NCI-H2196 (cell line): ENCODE measurements at regions not wholly inside any gene's neighbourhood (a gene's known extent, or its start where the extent isn't known, plus 50 kb on each side); places are given as distances from the start of the nearest gene placed in this dataset.
A peak's percentile ranks its signal among the peaks of the same experiment; 100 is the strongest.
"Not testable (repeated sequence)": the region's sequence is repeated elsewhere in the genome, so short reads cannot be mapped to it uniquely, and the experiment has no call there.

Experiments used
- DNase-seq: peaks from one replicate; lab custom pipeline; 2025; ENCODE audit not compliant: unreplicated experiment; lab: John Stamatoyannopoulos, UW

GRCh38 chrX:75673468-75673867, 111.6 kb downstream of the MAGEE2 start:
- DNase-seq = no peak

DNA sequence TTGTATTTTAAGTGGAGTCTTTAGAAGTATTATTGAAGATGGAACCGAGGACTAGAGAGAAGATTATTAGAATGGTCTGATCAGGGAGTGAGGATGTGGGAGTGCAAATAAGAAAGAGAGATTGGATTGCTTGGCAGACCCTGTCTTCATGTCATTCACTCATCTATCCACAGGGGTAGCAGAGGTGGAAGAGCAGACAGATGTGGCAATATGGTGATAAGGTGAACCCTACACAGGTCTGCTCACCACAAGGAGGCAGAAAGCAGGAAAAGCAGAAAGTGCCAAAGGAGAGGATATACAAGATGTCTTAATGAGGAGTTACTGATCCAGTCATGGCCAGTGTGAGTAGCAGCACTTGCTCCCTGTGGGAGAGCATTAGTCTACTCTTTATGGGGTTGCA, 129.4 kb downstream of the MAGEE2 start:
- DNase-seq = no peak

DNA sequence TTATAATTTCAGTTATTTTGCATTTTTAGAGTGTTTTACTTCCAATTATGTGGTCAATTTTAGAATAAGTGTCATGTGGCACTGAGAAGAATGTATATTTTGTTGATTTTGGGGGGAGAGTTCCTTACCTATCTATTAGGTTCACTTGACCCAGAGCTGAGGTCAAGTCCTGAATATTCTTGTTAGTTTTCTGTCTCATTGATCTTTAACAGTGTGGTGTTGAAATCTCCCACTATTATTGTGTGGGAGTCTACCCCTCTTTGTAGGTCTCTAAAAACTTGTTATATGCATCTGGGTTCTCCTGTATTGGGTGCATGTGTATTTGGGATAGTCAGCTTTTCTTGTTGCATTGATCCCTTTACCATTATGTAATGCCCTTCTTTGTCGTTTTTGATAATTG, 127.0 kb upstream of the ZDHHC15 start:
- no peak for DNase-seq

DNA sequence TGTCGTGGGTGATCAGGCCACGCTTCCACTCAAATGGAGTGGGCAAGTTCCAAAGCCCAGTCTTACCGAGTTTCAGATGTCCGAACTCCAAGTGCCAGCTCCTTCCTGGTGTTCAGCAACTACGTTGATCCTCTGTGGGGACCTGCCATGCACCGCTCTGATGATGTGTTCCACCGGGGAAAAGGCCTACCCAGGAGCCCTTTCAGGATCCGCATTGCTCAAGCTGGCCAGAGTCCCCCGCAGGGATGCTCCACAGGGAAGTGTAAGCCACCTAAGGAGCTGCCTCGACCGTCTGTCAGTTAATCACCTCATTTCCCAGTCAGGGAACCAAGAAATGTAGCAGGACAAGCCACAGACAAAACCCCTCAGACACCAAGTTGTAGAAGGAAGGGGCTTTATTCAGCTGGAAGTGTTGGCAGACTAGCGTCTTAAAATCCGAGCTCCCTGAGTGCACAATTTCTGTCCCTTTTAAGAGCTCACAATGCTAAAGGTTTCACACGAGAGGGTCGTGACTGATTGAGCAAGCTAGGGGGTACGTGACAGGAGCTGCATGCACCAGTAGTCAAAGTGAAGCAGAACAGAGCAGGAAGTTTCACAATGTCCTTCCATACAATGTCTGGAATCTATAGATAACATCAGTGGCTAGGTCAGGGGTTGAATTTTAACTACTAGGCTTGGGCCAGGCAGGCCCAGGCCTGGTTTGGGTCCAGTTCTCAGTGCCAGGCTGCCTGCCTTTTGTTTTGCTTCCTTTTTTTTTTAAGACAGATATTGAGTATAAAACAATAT, 126.2 kb upstream of the ZDHHC15 start:
- no peak for DNase-seq

GRCh38 chrX:75642811-75643361, 120.0 kb upstream of the ZDHHC15 start:
- DNase-seq = no peak

GRCh38 chrX:75638332-75638731, 115.5 kb upstream of the ZDHHC15 start:
- no peak for DNase-seq

- no peak for DNase-seq
Observed at GRCh38 chrX:75625232-75625631, 102.4 kb upstream of the ZDHHC15 start.

- peak; percentile 1 for DNase-seq
Observed at GRCh38 chrX:75623535-75623934, 100.7 kb upstream of the ZDHHC15 start.

- no peak for DNase-seq
Observed at GRCh38 chrX:75609406-75609805, 86.6 kb upstream of the ZDHHC15 start.

GRCh38 chrX:75603833-75604232, 81.0 kb upstream of the ZDHHC15 start:
- peak; percentile 18 for DNase-seq

- DNase-seq = not testable (repeated sequence)
Observed at GRCh38 chrX:75602022-75602421, 79.2 kb upstream of the ZDHHC15 start.

DNA sequence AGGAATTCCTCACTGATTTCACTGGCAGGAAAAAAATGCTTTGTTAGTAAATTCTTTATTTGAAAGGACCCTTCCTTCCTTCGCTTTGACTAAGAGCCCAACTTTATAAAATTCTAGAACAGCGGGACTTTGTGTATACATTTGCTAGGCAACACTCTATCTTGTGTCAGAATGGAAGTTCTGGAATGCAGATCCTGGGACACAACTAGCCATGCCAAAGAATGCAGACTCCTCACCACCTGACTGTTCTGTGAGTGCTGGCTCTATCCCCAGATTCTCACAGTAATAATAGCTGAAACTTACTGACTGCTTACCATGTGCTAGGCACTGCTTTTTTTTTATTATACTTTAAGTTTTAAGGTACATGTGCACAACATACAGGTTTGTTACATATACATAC, 73.3 kb upstream of the ZDHHC15 start:
- no peak for DNase-seq

DNA sequence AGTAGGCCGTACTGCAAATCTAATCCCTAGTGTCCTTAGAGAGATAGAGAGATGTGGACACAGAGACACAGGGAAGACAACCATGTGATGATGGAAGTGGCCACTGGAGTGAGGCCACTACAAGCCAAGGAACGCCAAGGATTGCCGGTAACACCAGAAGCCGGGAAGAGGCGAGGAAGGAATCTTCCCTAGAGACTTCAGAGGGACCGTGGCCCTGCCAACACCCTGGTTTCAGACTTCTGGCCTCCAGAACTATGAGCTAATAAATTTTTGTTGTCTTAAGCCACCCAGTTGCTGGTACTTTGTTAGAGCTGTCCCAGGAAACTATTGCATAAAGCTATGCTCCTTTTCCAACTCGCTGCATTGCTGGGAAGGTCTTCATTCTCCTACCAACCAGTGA, 70.3 kb upstream of the ZDHHC15 start:
- DNase-seq = not testable (repeated sequence)

- no peak for DNase-seq
Observed at GRCh38 chrX:75582511-75582910, 59.7 kb upstream of the ZDHHC15 start.
